Chondrocyte (in vitro differentiated cells): ENCODE measurements at regions not wholly inside any gene's neighbourhood (a gene's known extent, or its start where the extent isn't known, plus 50 kb on each side); places are given as distances from the start of the nearest gene placed in this dataset.

Experiments
- DNase-seq: peaks from one replicate; pipeline ENCODE4 v3.0.0; 2021; ENCODE audit warnings: mixed read lengths, low spot score
- H3K27ac Mint-ChIP-seq: one replicate; pipeline ENCODE4 v1.8.0; 2021; ENCODE audit warnings: mild to moderate bottlenecking, moderate library complexity, mixed read lengths; ENCODE audit not compliant: unreplicated experiment
- H3K27me3 Mint-ChIP-seq: 2 replicates; pipeline ENCODE4 v1.8.0; 2021; ENCODE audit warnings: low read depth, mixed read lengths
- H3K36me3 Mint-ChIP-seq: 2 replicates; pipeline ENCODE4 v1.8.0; 2021; ENCODE audit warnings: low read depth, mixed read lengths
- H3K4me1 Mint-ChIP-seq: 2 replicates; pipeline ENCODE4 v1.8.0; 2021; ENCODE audit warnings: low read depth, mild to moderate bottlenecking, mixed read lengths
- H3K4me3 Mint-ChIP-seq: one replicate; pipeline ENCODE4 v1.8.0; 2021; ENCODE audit warnings: mild to moderate bottlenecking, moderate library complexity, mixed read lengths; ENCODE audit not compliant: unreplicated experiment
- H3K9me3 Mint-ChIP-seq: 2 replicates; pipeline ENCODE4 v1.8.0; 2021; ENCODE audit warnings: low read depth, mixed read lengths
- CTCF ChIP-seq: fragments of 200-600 bp; sonication (generic); IDR thresholded peaks from 2 replicates; pipeline ENCODE4 v1.5.0; 2021; ENCODE audit warnings: antibody characterized with exemption, mild to moderate bottlenecking, moderate library complexity

- no peaks in the 10 kb centered on the region for H3K27me3 Mint-ChIP-seq
- DNase-seq, result no peak
- H3K4me1 Mint-ChIP-seq, result no peaks in the 10 kb centered on the region
- H3K27ac Mint-ChIP-seq, result no peak overlapping the region
- no peak for TF ChIP-seq CTCF
- peaks cover 16% of the 10 kb centered on the region for H3K9me3 Mint-ChIP-seq
- no peak overlapping the region for H3K4me3 Mint-ChIP-seq
- H3K36me3 Mint-ChIP-seq, result peaks cover 2% of the 10 kb centered on the region
These were observed 68.6 kb upstream of the ABCA12 start for GRCh38 chr2:215207041-215207440.

- TF ChIP-seq CTCF, result no peak
- peaks cover 12% of the 10 kb centered on the region for H3K9me3 Mint-ChIP-seq
- DNase-seq, result no peak
- H3K27ac Mint-ChIP-seq, result no peak overlapping the region
- peaks cover 2% of the 10 kb centered on the region for H3K36me3 Mint-ChIP-seq
- H3K27me3 Mint-ChIP-seq, result no peaks in the 10 kb centered on the region
- no peaks in the 10 kb centered on the region for H3K4me1 Mint-ChIP-seq
- no peak overlapping the region for H3K4me3 Mint-ChIP-seq
These were observed 67.4 kb upstream of the ABCA12 start for GRCh38 chr2:215205787-215206186.

GRCh38 chr2:215191477-215191876 lies 53.1 kb upstream of the ABCA12 start:
- Mint-ChIP-seq H3K4me3 (no peak overlapping the region), H3K9me3 (peaks cover 5% of the 10 kb centered on the region), H3K36me3 (peaks cover 2% of the 10 kb centered on the region), H3K27me3 (peaks cover 5% of the 10 kb centered on the region), H3K27ac (no peak overlapping the region), H3K4me1 (no peaks in the 10 kb centered on the region)
- no peak for DNase-seq
- no peak for TF ChIP-seq CTCF

GRCh38 chr2:215190588-215190987 lies 52.2 kb upstream of the ABCA12 start:
- Mint-ChIP-seq H3K4me3 (no peak overlapping the region), H3K27ac (no peak overlapping the region), H3K27me3 (peaks cover 5% of the 10 kb centered on the region), H3K4me1 (no peaks in the 10 kb centered on the region), H3K36me3 (peaks cover 2% of the 10 kb centered on the region), H3K9me3 (peaks cover 5% of the 10 kb centered on the region)
- DNase-seq, result no peak
- TF ChIP-seq CTCF, result no peak

GRCh38 chr2:215189393-215189792 lies 51.0 kb upstream of the ABCA12 start:
- Mint-ChIP-seq H3K27me3 (peaks cover 8% of the 10 kb centered on the region), H3K36me3 (peaks cover 2% of the 10 kb centered on the region), H3K9me3 (peaks cover 5% of the 10 kb centered on the region), H3K27ac (no peak overlapping the region), H3K4me1 (no peaks in the 10 kb centered on the region), H3K4me3 (no peak overlapping the region)
- DNase-seq, result no peak
- TF ChIP-seq CTCF, result no peak
